Thymus (tissue), 11 donors: ENCODE measurements at regions not wholly inside any gene's neighbourhood (a gene's known extent, or its start where the extent isn't known, plus 50 kb on each side); places are given as distances from the start of the nearest gene placed in this dataset.

Experiments used
- DNase-seq, 9 donors: peaks; one replicate each; pipeline ENCODE4 v3.0.0-alpha.2; 2013; ENCODE audit warnings: low spot score in 9 of 9, low read depth in 6 of 9, missing footprints in 1 of 9
- H3K27ac ChIP-seq, 2 donors: one replicate each; pipeline ENCODE4 v1.5.1; 2013; ENCODE audit warnings: control low read depth in 1 of 2, low read depth in 1 of 2, low read length in 1 of 2, mild to moderate bottlenecking in 1 of 2, moderate library complexity in 1 of 2
- H3K27me3 ChIP-seq, 2 donors: one replicate each; pipeline ENCODE4 v1.5.1; 2013; ENCODE audit warnings: low read length in 1 of 2; ENCODE audit not compliant: control insufficient read depth in 2 of 2, insufficient read depth in 1 of 2
- H3K36me3 ChIP-seq, 2 donors: one replicate each; pipeline ENCODE4 v1.5.1; 2013; ENCODE audit warnings: low read length in 1 of 2, mild to moderate bottlenecking in 1 of 2, moderate library complexity in 1 of 2; ENCODE audit not compliant: control insufficient read depth in 2 of 2, insufficient read depth in 2 of 2
- H3K4me1 ChIP-seq, 2 donors: one replicate each; pipeline ENCODE4 v1.5.1; 2013; ENCODE audit warnings: low read length in 2 of 2; ENCODE audit not compliant: control insufficient read depth in 2 of 2, insufficient read depth in 2 of 2
- H3K4me3 ChIP-seq, 2 donors: one replicate each; pipeline ENCODE4 v1.5.1; 2013; ENCODE audit warnings: low read length in 2 of 2, control low read depth in 1 of 2, mild to moderate bottlenecking in 1 of 2
- H3K9me3 ChIP-seq, 2 donors: one replicate each; pipeline ENCODE4 v1.5.1; 2013; ENCODE audit warnings: low read length in 1 of 2, mild to moderate bottlenecking in 1 of 2; ENCODE audit not compliant: control insufficient read depth in 2 of 2, insufficient read depth in 1 of 2
- WGBS: extraction: QIAGEN DNeasy Blood & Tissue Kit; methylation state at CpG from one replicate; pipeline ENCODE4 v1.1.7; 2013; 5-methylcytosine and 5-hydroxymethylcytosine counted together
- donor health status: healthy.

DNA sequence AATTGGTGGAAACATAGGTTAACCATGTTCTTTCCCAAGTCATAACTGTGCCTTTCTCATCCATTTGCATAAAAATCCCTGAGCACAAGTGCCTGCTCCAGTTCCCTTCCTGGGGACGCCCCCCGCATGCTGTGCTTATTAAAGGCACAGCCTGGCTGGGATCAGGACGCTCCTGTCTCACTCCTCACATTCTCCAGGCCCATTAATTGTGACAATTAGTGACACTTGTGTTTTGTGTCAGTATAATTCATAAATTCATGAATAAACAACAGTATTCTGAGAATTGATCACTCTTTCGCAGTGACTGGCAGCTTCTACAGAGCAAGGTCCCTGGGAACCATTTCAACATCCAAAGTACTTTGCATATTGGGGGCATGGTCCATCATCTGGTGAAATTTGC, 1354.4 kb downstream of the TBC1D22A start:
- Histone ChIP-seq H3K4me3 (no peak overlapping the region), H3K9me3 (peaks cover 0 to 6% of the 10 kb centered on the region in 2 donors), H3K27ac (no peak overlapping the region), H3K27me3 (no peaks in the 10 kb centered on the region), H3K4me1 (peaks cover 0 to 2% of the 10 kb centered on the region in 2 donors), H3K36me3 (no peaks in the 10 kb centered on the region)
- no peak for DNase-seq
- 98% methylated on average over 4 of the region's 4 CpGs for WGBS

GRCh38 chr22:48112687-48113521, 1350.5 kb downstream of the TBC1D22A start:
- Histone ChIP-seq H3K27me3 (no peaks in the 10 kb centered on the region), H3K36me3 (no peaks in the 10 kb centered on the region), H3K9me3 (peaks cover 2 to 9% of the 10 kb centered on the region in 2 donors), H3K4me3 (no peak overlapping the region), H3K27ac (no peak overlapping the region), H3K4me1 (no peaks in the 10 kb centered on the region)
- no peak for DNase-seq
- 85% methylated on average over 8 of the region's 8 CpGs for WGBS

DNA sequence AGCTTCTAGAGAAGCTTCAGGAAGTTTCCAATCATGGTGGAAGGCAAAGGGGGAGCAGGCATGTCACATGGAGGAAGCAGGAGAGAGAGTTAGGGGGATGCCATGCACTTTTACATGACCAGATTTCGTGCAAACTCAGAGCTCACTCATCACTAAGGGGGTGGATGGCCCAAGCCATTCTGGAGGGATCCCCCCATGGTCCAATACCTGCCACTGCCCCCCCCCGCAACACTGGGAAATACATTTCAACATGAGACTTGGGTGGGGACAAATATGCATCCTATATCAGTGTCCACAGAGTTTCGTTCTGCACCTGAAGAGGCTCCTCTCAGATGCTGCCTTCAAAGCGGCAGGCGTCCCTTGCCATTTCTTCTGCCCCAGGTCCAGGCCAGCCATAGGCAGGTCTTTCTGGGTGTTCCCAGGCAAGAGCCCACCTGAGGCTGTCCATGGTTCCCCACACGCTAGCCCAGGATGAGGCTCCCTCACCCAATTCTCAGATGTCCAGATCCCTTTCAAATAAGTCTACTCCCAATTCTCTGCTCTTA, 1344.3 kb downstream of the TBC1D22A start:
- Histone ChIP-seq H3K4me3 (no peak overlapping the region), H3K36me3 (no peaks in the 10 kb centered on the region), H3K27me3 (no peaks in the 10 kb centered on the region), H3K4me1 (peaks cover 0 to 2% of the 10 kb centered on the region in 2 donors), H3K9me3 (peaks cover 2 to 21% of the 10 kb centered on the region in 2 donors), H3K27ac (no peak overlapping the region)
- DNase-seq: no peak
- over 99% methylated on average over 6 of the region's 6 CpGs for WGBS

DNA sequence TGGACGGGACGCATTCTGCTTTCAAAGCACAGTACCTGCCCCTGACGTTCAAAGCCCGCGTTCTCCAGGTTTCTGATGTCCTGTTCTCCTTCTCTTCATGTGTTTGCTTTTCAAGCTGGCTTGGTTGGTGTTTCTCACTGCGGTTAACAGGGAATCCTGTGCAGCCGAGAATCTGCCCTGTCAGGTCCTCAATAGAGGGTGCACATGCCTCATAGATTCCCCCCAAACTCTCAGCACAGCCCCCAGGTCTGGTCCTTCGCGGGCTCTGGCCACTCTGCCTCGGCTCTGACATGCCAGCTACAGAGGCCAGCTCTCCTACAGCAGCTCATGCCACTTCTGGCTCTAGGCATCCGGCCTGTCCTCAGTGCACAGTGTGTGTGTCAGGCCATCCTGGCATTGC, 1343.8 kb downstream of the TBC1D22A start:
- H3K9me3 ChIP-seq: peaks cover 2 to 24% of the 10 kb centered on the region in 2 donors
- no peak overlapping the region for H3K27ac ChIP-seq
- H3K36me3 ChIP-seq: no peaks in the 10 kb centered on the region
- DNase-seq: no peak
- peaks cover 3 to 8% of the 10 kb centered on the region in 2 donors for H3K4me1 ChIP-seq
- WGBS: 98% methylated on average over 11 of the region's 11 CpGs
- H3K27me3 ChIP-seq: no peaks in the 10 kb centered on the region
- no peak overlapping the region for H3K4me3 ChIP-seq

DNA sequence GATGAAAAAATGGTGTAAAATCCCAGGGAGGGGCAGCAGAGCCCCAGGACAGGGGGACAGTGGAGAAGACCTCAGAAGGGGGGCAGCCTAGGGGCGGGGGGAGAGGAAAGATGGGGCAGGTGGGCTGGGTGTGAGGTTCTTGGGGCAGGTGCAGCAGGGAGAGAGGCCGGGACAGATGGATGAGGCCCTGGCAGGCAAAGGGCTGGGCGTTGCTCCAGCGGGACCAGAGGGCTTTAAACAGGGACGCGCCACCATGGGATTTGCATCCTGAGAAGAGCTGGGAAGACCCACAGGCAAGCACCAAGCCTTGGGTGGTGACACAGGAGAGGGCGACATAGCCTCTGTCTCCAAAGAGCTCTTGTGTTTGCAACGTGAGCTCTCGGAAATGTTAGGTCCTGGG, 1342.8 kb downstream of the TBC1D22A start:
- Histone ChIP-seq H3K27ac (no peak overlapping the region), H3K9me3 (peaks cover 2 to 24% of the 10 kb centered on the region in 2 donors), H3K4me1 (peaks cover 13 to 17% of the 10 kb centered on the region in 2 donors), H3K27me3 (no peaks in the 10 kb centered on the region), H3K36me3 (no peaks in the 10 kb centered on the region), H3K4me3 (no peak overlapping the region)
- WGBS: 96% methylated on average over 9 of the region's 9 CpGs
- no peak for DNase-seq

- no peak for DNase-seq
- Histone ChIP-seq H3K9me3 (peaks cover 2 to 24% of the 10 kb centered on the region in 2 donors), H3K27me3 (no peaks in the 10 kb centered on the region), H3K4me1 (peaks cover 17 to 22% of the 10 kb centered on the region in 2 donors), H3K36me3 (no peaks in the 10 kb centered on the region), H3K4me3 (no peak overlapping the region), H3K27ac (no peak overlapping the region)
- 97% methylated on average over 15 of the region's 15 CpGs for WGBS
Measured at GRCh38 chr22:48104766-48105165, 1342.3 kb downstream of the TBC1D22A start.

GRCh38 chr22:48104102-48104738, 1341.8 kb downstream of the TBC1D22A start:
- H3K4me3 ChIP-seq: no peak overlapping the region
- H3K9me3 ChIP-seq: peaks cover 2 to 21% of the 10 kb centered on the region in 2 donors
- H3K36me3 ChIP-seq: no peaks in the 10 kb centered on the region
- no peak for DNase-seq
- H3K27me3 ChIP-seq: no peaks in the 10 kb centered on the region
- H3K27ac ChIP-seq: no peak overlapping the region
- WGBS: 98% methylated on average over 18 of the region's 18 CpGs
- H3K4me1 ChIP-seq: peaks cover 23 to 28% of the 10 kb centered on the region in 2 donors

DNA sequence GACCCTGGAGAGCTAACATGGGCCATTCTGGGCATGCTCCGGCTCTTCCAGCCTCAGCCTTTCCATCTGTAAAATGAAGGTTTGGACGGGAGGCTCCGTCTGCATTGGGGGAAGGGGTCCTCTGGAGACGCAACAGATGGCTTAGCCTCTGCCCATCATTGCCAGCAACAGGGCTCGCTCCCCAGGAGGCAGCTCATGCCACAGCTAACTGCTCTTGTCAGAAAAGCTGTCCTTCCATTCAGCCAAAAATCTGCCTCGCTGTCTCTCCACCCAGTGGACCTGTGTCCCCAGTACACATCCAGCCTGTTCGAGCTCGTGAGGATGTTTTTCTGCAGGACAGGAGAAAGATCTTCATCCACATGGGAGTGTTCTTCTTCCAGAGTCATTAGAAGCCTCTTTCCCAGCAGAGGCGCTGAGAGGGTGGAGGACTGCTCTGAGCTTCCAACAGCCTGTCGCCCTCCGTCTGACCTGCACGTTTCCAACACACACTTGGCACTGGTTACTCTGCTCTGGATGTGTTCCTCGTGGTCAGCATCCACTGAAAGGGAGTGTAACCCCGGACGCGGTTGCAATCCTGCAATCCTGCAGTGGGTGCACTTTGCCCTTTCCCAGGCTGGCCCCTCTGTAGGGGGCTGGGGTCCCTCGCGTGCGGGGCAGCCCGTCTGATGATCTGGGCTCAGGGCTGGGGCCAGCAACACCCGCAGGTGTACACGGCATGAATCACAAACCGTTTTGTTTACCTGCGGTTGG, 1340.9 kb downstream of the TBC1D22A start:
- DNase-seq: no peak
- no peaks in the 10 kb centered on the region for H3K36me3 ChIP-seq
- no peaks in the 10 kb centered on the region for H3K27me3 ChIP-seq
- H3K9me3 ChIP-seq: peaks cover 0 to 15% of the 10 kb centered on the region in 2 donors
- WGBS: 95% methylated on average over 24 of the region's 24 CpGs
- peaks cover 30 to 35% of the 10 kb centered on the region in 2 donors for H3K4me1 ChIP-seq
- H3K4me3 ChIP-seq: no peak overlapping the region
- H3K27ac ChIP-seq: no peak overlapping the region
